HG03135 (cell line): ENCODE measurements at regions not wholly inside any gene's neighbourhood (a gene's known extent, or its start where the extent isn't known, plus 50 kb on each side); places are given as distances from the start of the nearest gene placed in this dataset.

ENCODE experiments used
- ATAC-seq: cut with Tn5 transposase; IDR thresholded peaks from one replicate; pipeline ENCODE4 v1.9.1; 2021; ENCODE audit warnings: mild to moderate bottlenecking, moderate library complexity; ENCODE audit not compliant: unreplicated experiment

DNA sequence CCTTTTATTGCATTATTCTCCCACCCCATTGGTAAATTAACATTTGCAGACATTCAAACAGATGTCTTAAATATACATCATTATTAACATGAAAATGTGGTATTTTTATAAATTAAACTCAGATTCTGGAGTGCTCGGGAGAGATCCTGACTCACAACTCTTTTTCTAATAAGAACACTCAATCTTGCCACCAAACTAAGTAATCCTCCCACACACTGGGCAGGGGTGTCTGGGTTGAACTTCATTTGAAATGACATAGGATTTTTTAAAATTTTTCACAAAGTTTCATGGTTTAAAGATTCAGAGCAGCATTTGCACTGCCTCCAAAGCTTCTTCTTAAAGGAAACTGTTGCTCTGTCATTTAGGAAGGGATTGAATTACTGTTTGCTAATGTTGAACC lies 754.3 kb downstream of the MECOM start:
- ATAC-seq = no peak

DNA sequence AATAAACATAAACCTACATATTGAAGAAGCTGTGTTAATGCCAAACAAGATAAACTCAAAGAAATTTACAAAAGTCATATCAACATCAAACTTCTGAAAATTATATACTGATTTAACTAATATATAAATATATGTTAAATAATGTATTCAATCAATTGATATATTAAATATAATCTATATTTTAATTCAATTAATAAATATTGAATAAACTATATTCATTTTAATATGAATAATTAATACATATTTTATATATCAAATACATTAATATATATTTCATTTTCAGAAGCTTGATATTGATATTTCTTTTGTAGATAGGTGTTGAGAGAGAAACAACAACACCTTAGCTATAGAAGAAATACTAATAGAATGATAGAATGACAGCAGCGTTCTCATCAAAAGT lies 768.1 kb downstream of the MECOM start:
- ATAC-seq = no peak

- ATAC-seq = no peak
Observed at GRCh38 chr3:168894214-168894613, 769.3 kb downstream of the MECOM start.

DNA sequence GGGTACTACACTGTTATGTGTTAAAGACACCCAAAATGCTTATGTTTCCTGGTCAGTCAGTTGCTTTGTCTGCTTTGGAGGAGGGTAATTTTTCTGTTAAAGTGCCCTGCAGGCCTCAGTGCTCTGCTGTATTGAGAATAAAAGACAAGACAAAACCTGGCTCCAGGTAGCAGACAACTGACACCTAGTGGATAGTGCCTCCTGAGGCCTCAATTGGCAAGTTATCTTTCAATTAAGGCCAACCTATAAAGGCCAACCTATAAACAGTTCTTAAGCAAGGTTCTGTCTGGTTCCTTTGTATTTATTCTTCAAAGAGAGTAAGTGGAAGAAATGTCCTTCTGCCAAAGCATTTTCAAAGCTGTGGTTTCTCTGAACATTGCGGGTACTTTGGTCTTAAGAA lies 773.8 kb downstream of the MECOM start:
- no peak for ATAC-seq

DNA sequence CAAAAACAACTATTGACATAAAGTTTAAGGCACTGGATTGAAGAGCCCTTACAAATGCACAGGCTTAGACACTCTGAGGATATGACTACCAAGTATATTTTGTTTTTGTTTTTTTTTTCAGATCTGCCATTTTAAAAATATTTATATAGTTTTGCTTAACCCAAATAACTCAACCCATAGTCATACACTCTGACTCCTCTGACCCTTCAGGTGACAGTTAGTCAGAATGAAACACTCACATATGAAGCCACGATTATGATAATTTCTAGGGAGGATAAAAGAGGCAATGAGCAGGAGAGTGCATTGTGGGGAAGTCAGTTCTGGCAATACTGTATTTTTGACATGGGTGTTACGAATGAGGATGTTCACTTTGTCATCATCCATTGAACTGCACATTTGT lies 774.7 kb downstream of the MECOM start:
- no peak for ATAC-seq

- ATAC-seq = no peak
Observed at GRCh38 chr3:168885028-168885427, 778.5 kb downstream of the MECOM start.

- no peak for ATAC-seq
Observed at GRCh38 chr3:168884353-168884903, 779.1 kb downstream of the MECOM start.

DNA sequence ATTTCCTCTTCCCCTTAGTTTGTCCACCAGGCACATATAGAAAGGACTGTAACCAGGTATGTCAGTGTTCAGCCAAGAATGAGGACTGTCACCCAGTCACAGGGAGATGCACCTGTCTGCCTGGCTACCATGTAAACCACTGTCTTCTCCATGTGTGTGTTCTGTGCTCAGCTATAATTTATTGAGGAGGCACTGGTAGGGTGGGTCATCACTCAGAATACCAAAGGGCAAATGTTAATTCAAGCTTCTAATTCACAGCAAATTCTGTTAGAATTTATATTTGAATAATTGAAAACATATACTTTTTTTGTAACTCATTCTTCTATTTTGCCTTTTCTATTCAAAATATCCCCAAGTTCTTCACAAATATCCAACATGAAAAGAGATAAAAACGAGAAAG lies 780.4 kb downstream of the MECOM start:
- ATAC-seq = no peak

GRCh38 chr3:168881804-168882203 lies 781.7 kb downstream of the MECOM start:
- ATAC-seq = no peak

DNA sequence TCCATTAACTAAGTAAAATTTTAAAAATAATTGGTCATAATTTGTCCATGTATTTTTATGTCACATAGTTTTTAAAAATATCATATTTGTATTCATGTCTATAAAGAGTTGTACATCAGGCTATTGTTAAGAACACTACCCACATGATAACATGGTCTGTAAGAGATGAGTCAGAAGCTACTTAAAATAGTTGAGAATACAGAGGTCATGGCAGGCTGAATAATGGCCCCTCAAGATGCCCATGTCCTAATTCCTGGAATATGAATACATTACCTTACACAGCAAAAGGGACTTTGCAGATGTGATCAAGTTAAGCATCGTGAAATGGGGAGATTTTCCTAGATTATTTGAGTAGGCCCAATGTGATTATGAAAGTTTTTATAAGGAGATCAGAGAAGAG lies 782.9 kb upstream of the GOLIM4 start:
- ATAC-seq = no peak

GRCh38 chr3:168877899-168878298 lies 782.2 kb upstream of the GOLIM4 start:
- no peak for ATAC-seq

GRCh38 chr3:168876346-168877035 lies 780.8 kb upstream of the GOLIM4 start:
- no peak for ATAC-seq

DNA sequence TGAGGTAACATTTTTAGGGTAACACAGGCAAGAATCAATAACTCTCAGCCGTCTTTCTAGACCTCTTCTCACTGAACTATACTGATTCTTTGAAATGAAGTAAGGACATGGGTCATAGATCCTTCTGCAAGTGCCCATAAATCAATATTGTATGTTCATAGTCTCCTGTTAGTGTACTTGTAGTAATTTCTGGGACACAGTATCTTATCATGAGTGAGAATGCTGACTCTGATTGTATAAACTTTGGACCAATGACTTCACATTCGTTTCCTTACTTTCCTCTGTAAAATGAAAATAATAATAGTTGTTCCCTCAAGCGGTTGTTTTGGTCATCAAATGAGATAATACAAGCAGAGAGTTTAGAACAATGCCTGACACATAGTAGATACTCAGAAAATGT lies 777.1 kb upstream of the GOLIM4 start:
- ATAC-seq = no peak

DNA sequence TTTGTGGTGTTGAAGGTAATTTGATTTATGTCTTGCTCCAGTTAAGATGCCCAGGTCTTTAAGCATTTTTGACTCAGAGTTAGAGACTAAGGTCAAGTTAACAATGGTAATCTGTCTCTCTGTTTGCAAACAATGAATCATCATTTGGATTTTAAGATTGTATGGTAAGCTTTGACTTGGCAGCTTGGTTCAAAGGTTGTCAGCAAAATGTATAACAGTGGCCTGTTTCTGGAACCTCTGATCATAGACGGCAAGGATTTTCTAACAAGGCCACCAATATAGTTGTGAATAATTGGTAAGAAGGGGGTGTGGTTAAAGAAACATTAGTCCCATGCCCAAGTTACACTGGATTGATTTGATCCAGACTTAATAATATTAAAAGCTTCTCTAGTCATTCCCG lies 775.2 kb upstream of the GOLIM4 start:
- no peak for ATAC-seq

DNA sequence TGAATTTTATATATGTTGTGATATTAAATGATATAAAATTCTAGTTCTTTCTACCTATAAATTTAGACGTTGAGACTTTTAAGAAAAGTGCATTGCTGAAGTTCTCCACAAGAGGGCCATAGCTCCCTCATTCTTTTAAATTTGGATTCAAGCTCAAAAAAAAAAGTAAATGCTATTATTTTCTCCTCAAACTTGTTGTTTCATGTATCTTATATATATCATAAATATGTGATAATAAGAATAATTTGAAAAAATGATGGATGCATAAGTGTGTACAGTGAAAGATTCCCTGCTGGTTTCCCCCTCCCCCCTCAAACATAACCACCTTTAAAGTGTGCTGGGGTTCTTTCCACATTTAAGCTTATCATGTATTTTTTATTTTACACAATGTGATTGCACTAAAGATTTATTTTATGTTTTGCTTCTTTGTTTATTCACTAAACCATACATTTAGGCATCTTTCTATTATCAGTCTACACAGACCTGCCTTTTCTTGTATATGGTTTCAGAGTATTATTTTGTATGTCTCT lies 769.4 kb upstream of the GOLIM4 start:
- no peak for ATAC-seq

DNA sequence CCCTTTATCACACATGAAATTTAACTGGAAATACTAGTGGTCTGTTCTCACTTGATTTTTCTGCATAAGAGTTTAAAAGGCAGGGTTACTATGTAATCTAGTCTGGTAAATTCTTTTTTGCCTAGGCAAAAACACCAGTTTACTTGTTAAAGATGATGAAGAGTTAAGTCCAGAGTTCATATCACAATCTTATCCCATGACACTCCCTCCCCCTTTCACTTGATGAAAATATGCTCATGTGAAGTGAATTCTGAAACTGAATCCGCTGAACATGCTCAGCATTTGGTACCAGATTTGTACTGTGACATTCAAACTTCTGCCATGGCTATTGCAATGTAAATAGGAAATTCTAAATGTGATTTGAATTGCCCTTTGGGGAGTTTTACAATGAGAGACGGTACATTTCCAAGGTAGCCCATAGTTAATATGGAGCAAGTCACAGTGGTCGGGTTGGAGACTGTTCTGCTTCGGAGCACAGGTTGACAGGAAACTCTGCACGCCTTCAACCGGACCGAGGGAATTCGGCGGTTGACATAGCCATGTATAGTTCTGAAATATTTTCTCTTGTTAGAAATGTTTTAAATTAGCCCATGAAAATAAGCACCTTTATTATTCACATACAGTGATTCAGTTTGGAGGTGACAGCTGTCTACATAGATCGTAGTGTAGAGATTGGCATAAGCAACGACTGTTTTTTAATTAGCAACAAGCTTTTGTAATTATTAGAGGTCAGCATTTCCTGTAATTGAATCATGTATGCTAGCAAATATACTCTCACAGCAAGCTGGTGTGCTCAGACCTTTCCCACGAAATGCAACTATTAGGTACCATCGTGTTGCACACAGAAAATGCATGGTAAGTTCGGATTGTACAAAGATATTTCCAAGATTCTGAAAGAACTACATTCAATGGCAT lies 768.6 kb upstream of the GOLIM4 start:
- ATAC-seq = no peak

DNA sequence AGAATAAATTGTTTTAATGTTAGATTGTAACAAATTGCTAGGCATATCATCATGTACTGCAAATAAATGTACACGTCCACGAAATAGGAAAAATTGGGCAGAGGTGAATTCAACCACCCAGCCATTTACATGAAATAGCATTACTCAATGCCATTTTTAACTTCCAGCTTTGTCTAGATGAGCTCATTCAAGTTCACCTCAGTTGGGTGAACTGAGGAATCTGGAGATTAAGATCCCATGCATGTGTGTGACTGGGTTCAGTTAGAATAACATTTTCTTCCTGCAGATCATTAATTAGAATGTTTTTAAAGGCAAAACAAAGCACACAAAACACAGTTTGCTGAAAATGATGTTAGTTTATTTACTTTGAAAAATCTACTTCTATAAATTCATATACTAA lies 767.8 kb upstream of the GOLIM4 start:
- ATAC-seq = no peak

GRCh38 chr3:168862466-168862865 lies 766.7 kb upstream of the GOLIM4 start:
- ATAC-seq = no peak

GRCh38 chr3:168860592-168860991 lies 764.9 kb upstream of the GOLIM4 start:
- ATAC-seq = no peak

GRCh38 chr3:168860028-168860427 lies 764.3 kb upstream of the GOLIM4 start:
- no peak for ATAC-seq

GRCh38 chr3:168859574-168859973 lies 763.9 kb upstream of the GOLIM4 start:
- ATAC-seq = no peak

- ATAC-seq = no peak
Observed at GRCh38 chr3:168859143-168859542, 763.4 kb upstream of the GOLIM4 start.
